Hepatocyte (in vitro differentiated cells): ENCODE measurements at regions not wholly inside any gene's neighbourhood (a gene's known extent, or its start where the extent isn't known, plus 50 kb on each side); places are given as distances from the start of the nearest gene placed in this dataset.
"Not testable (repeated sequence)": the region's sequence is repeated elsewhere in the genome, so short reads cannot be mapped to it uniquely, and the experiment has no call there.

ENCODE experiments used
- DNase-seq: peaks from one replicate; pipeline ENCODE4 v3.0.0-alpha.2; 2016; ENCODE audit warnings: low spot score
- H2AFZ ChIP-seq: fragments of 200-600 bp; sonication (generic); 2 replicates; pipeline ENCODE4 v1.6.0; 2016; ENCODE audit warnings: antibody characterized with exemption, mild to moderate bottlenecking
- H3K27ac ChIP-seq: fragments of 200-600 bp; sonication (generic); 2 replicates; pipeline ENCODE4 v1.5.1; 2016; ENCODE audit warnings: mild to moderate bottlenecking
- H3K27me3 ChIP-seq: fragments of 200-600 bp; sonication (generic); 2 replicates; pipeline ENCODE4 v1.6.1; 2016
- H3K36me3 ChIP-seq: fragments of 200-600 bp; sonication (generic); replicated peaks from 2 replicates; pipeline ENCODE4 v1.5.1; 2016; ENCODE audit warnings: low read depth; ENCODE audit not compliant: insufficient read depth
- H3K4me1 ChIP-seq: fragments of 200-600 bp; sonication (generic); 2 replicates; pipeline ENCODE4 v1.5.1; 2016; ENCODE audit warnings: mild to moderate bottlenecking, moderate library complexity; ENCODE audit not compliant: insufficient read depth
- H3K4me2 ChIP-seq: fragments of 200-600 bp; sonication (generic); 2 replicates; pipeline ENCODE4 v1.6.0; 2016
- H3K4me3 ChIP-seq: fragments of 200-600 bp; sonication (generic); 2 replicates; pipeline ENCODE4 v1.5.1; 2016; ENCODE audit warnings: mild to moderate bottlenecking
- H3K79me2 ChIP-seq: fragments of 200-600 bp; sonication (generic); 2 replicates; pipeline ENCODE4 v1.6.0; 2017; ENCODE audit warnings: mild to moderate bottlenecking
- H3K9me2 ChIP-seq: fragments of 200-600 bp; sonication (generic); replicated peaks from 2 replicates; pipeline ENCODE4 v1.6.0; 2017; ENCODE audit warnings: mild to moderate bottlenecking; ENCODE audit not compliant: insufficient read depth
- H3K9me3 ChIP-seq: fragments of 200-600 bp; sonication (generic); 2 replicates; pipeline ENCODE4 v1.5.1; 2016; ENCODE audit warnings: low read depth, mild to moderate bottlenecking
- H4K20me1 ChIP-seq: fragments of 200-600 bp; sonication (generic); 2 replicates; pipeline ENCODE4 v1.6.0; 2016; ENCODE audit warnings: mild to moderate bottlenecking; ENCODE audit not compliant: insufficient read depth, poor library complexity, severe bottlenecking
- CTCF ChIP-seq: fragments of 200-600 bp; sonication (generic); IDR thresholded peaks from 2 replicates; pipeline ENCODE4 v1.5.1; 2016; ENCODE audit warnings: antibody characterized with exemption, mild to moderate bottlenecking; ENCODE audit not compliant: poor library complexity
- EZH2 ChIP-seq: fragments of 200-600 bp; sonication (generic); IDR thresholded peaks from 2 replicates; pipeline ENCODE4 v1.6.1; 2016; ENCODE audit warnings: antibody characterized with exemption, mild to moderate bottlenecking, borderline replicate concordance
- EZH2phosphoT487 ChIP-seq: fragments of 200-600 bp; sonication (generic); IDR thresholded peaks from one replicate; pipeline ENCODE4 v1.6.1; 2018; ENCODE audit warnings: antibody characterized with exemption, mild to moderate bottlenecking, low read depth, moderate library complexity; ENCODE audit not compliant: unreplicated experiment, severe bottlenecking
- WGBS: methylation state at CpG from one replicate; pipeline ENCODE4 v1.1.6; 2016; ENCODE audit warnings: low lambda C conversion rate; ENCODE audit errors: missing lambda C conversion rate; 5-methylcytosine and 5-hydroxymethylcytosine counted together

- Histone ChIP-seq H3K36me3 (no peaks in the 10 kb centered on the region), H3K4me2 (no peak overlapping the region), H3K4me1 (peaks cover 11% of the 10 kb centered on the region), H3K9me2 (no peaks in the 10 kb centered on the region), H2AFZ (no peak overlapping the region), H3K9me3 (no peaks in the 10 kb centered on the region), H3K79me2 (no peaks in the 10 kb centered on the region), H3K4me3 (no peak overlapping the region), H3K27ac (no peak overlapping the region), H4K20me1 (no peaks in the 10 kb centered on the region), H3K27me3 (no peaks in the 10 kb centered on the region)
- DNase-seq = no peak
- TF ChIP-seq EZH2 (no peak), EZH2phosphoT487 (no peak), CTCF (no peak)
Measured at GRCh38 chr13:76289558-76289957, 596.6 kb downstream of the KCTD12 start.

DNA sequence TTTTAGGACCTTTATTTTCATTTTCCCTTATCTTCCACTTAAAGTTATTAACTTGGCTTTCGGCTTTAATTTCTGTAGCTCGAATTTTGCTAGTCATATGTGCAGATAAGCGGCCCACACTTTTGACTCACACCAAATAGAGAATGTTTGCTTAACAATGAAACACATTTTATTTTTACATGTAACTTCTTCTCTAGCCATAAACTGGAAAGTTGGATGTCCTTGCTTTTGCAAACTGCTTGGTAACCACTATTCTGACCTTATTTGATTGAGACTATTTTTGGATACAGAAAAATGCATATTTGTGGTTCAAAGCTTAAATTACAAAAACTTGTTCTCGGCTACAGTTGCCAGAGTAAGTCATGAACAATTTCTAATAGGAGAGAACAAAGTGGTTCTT, 600.0 kb downstream of the KCTD12 start:
- no peaks in the 10 kb centered on the region for H3K27me3 ChIP-seq
- no peaks in the 10 kb centered on the region for H3K9me3 ChIP-seq
- H3K9me2 ChIP-seq = no peaks in the 10 kb centered on the region
- peaks cover 11% of the 10 kb centered on the region for H3K4me1 ChIP-seq
- no peak overlapping the region for H3K27ac ChIP-seq
- no peak for DNase-seq
- H3K4me2 ChIP-seq = no peak overlapping the region
- H3K79me2 ChIP-seq = no peaks in the 10 kb centered on the region
- no peak overlapping the region for H3K4me3 ChIP-seq
- H3K36me3 ChIP-seq = no peaks in the 10 kb centered on the region
- 64% methylated on average over 4 of the region's 4 CpGs for WGBS
- no peaks in the 10 kb centered on the region for H4K20me1 ChIP-seq
- H2AFZ ChIP-seq = no peak overlapping the region
- TF ChIP-seq CTCF (no peak), EZH2phosphoT487 (no peak), EZH2 (no peak)

- H3K9me3 ChIP-seq = no peaks in the 10 kb centered on the region
- H3K4me1 ChIP-seq = peaks cover 11% of the 10 kb centered on the region
- no peaks in the 10 kb centered on the region for H3K9me2 ChIP-seq
- WGBS = 96% methylated on average over 6 of the region's 6 CpGs
- no peaks in the 10 kb centered on the region for H3K27me3 ChIP-seq
- TF ChIP-seq EZH2 (no peak), CTCF (no peak), EZH2phosphoT487 (no peak)
- no peak for DNase-seq
- no peak overlapping the region for H2AFZ ChIP-seq
- no peaks in the 10 kb centered on the region for H4K20me1 ChIP-seq
- no peak overlapping the region for H3K4me2 ChIP-seq
- H3K79me2 ChIP-seq = no peaks in the 10 kb centered on the region
- H3K27ac ChIP-seq = no peak overlapping the region
- H3K36me3 ChIP-seq = no peaks in the 10 kb centered on the region
- H3K4me3 ChIP-seq = no peak overlapping the region
Measured at GRCh38 chr13:76285463-76285862, 600.7 kb downstream of the KCTD12 start.

GRCh38 chr13:76279766-76280165, 606.4 kb downstream of the KCTD12 start:
- not testable (repeated sequence) for H3K4me3 ChIP-seq, H3K36me3 ChIP-seq, H3K27me3 ChIP-seq, H3K9me2 ChIP-seq, DNase-seq, H3K27ac ChIP-seq, H3K9me3 ChIP-seq, H3K4me2 ChIP-seq, H3K4me1 ChIP-seq, H3K79me2 ChIP-seq, H4K20me1 ChIP-seq, H2AFZ ChIP-seq
- 71% methylated on average over 1 of the region's 1 CpG for WGBS
